ENCODE measurements at regions not wholly inside any gene's neighbourhood (a gene's known extent, or its start where the extent isn't known, plus 50 kb on each side); places are given as distances from the start of the nearest gene placed in this dataset.

DNA sequence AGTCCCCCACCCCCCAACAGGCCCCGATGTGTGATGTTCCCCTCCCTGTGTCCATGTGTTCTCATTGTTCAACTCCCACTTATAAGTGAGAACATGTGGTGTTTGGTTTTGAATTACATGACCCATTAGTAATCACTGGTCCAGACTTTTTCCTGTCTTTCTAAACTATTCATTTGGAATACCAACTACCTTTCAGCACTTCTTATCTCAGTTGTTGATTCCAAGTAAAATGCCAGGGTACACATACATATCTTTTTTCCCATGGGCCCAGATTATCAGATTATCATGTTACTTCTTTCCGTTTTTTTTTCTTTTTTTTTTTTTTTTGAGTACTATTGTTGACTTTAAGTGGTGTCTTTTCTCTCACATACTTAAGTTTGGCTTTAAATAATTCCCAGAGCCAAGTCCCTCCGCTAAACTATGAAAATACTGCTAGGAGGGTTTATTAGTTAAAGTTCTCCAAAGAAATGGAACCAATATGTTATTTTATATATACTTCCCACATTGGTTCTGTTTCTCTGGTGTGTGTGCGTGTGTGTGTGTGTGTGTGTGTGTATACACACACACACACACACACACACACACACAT lies 389.3 kb downstream of the IRS1 start:
- no peak for FAIRE-seq
- TF ChIP-seq PAX5 (IDR thresholded peaks at IDR 0.05; ENCODE audit: insufficient read depth, low read length, severe bottlenecking) (no peak), POU2F2 (IDR thresholded peaks at IDR 0.05; ENCODE audit: low read depth, low read length) (no peak), POLR2A (IDR thresholded peaks at IDR 0.05; ENCODE audit: low read depth, low read length) (no peak), POLR2AphosphoS5 (IDR thresholded peaks at IDR 0.05; ENCODE audit: low read depth, low read length) (no peak), SPI1 (IDR thresholded peaks at IDR 0.05; ENCODE audit: low read depth, low read length) (no peak), TAF1 (IDR thresholded peaks at IDR 0.05; ENCODE audit: low read depth, low read length) (no peak)
- no peak for DNase-seq (ENCODE audit: insufficient read length, low spot score)

DNA sequence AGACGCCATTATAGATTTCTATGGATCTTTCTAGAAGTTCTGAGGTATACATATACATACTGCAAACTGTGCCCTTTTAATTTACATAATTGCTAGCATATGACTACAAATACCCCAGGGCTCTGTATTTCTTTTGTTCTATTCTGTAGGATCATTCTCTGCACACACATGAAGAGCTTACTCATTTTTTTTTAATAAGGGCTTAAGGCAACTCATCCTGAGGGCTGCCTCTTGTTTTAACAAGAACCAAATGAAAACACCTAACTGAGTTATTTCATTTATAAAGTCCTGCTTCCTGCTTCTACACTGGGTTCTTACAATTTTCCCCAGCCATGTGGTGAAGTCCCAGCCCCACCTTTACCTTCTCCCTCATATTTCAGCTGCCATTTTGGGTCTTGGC lies 390.5 kb downstream of the IRS1 start:
- TF ChIP-seq POU2F2 (IDR thresholded peaks at IDR 0.05; ENCODE audit: low read depth, low read length) = no peak
- TF ChIP-seq PAX5 (IDR thresholded peaks at IDR 0.05; ENCODE audit: insufficient read depth, low read length, severe bottlenecking) = no peak
- no peak for TF ChIP-seq SPI1 (IDR thresholded peaks at IDR 0.05; ENCODE audit: low read depth, low read length)
- TF ChIP-seq POLR2A (IDR thresholded peaks at IDR 0.05; ENCODE audit: low read depth, low read length) = no peak
- TF ChIP-seq POLR2AphosphoS5 (IDR thresholded peaks at IDR 0.05; ENCODE audit: low read depth, low read length) = no peak
- no peak for TF ChIP-seq TAF1 (IDR thresholded peaks at IDR 0.05; ENCODE audit: low read depth, low read length)
- FAIRE-seq (no peak), DNase-seq (ENCODE audit: insufficient read length, low spot score) (no peak)

DNA sequence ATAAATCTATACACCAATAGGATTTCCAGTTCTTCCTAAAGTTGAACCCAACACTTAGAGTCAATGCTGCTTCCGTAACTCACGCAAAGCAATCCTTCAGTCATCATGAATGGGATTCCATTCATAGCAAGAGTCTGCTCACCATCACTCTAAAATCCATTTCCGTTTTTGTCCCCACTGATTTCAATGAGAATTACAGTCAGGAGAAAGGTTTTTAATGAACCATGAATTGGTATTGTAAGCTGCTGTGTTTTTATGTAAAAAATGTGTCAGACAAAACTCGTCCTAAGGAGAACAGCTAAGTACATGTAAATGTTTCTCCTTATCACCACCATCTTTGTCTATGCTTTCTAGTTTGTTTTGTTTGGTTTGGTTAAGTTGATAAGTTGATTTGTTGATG lies 391.5 kb downstream of the IRS1 start:
- TF ChIP-seq POLR2AphosphoS5 (IDR thresholded peaks at IDR 0.05; ENCODE audit: low read depth, low read length) (no peak), TAF1 (IDR thresholded peaks at IDR 0.05; ENCODE audit: low read depth, low read length) (no peak), POLR2A (IDR thresholded peaks at IDR 0.05; ENCODE audit: low read depth, low read length) (no peak), SPI1 (IDR thresholded peaks at IDR 0.05; ENCODE audit: low read depth, low read length) (no peak), POU2F2 (IDR thresholded peaks at IDR 0.05; ENCODE audit: low read depth, low read length) (no peak), PAX5 (IDR thresholded peaks at IDR 0.05; ENCODE audit: insufficient read depth, low read length, severe bottlenecking) (no peak)
- FAIRE-seq = no peak
- DNase-seq (ENCODE audit: insufficient read length, low spot score) = no peak

DNA sequence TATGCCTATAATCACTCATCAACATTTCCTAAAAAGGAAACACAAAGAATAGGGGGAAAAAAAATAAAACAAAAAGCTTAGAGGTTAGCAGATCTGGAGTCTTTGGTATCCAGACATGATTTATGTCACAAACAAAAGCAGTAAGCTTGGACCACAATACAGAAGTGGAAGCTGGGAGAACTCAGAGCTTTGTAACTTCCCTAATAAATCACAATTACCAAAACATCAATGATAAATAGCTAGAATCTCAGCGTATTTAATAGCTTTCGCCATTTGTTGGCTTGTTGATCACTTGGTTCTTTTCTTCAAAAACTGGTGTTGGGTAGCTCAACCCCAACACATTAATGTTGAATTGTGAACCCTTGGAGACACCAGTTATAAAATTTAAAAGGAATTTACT lies 392.5 kb downstream of the IRS1 start:
- no peak for FAIRE-seq
- no peak for TF ChIP-seq POLR2AphosphoS5 (IDR thresholded peaks at IDR 0.05; ENCODE audit: low read depth, low read length)
- no peak for TF ChIP-seq POU2F2 (IDR thresholded peaks at IDR 0.05; ENCODE audit: low read depth, low read length)
- TF ChIP-seq TAF1 (IDR thresholded peaks at IDR 0.05; ENCODE audit: low read depth, low read length) = no peak
- TF ChIP-seq PAX5 (IDR thresholded peaks at IDR 0.05; ENCODE audit: insufficient read depth, low read length, severe bottlenecking) = no peak
- TF ChIP-seq SPI1 (IDR thresholded peaks at IDR 0.05; ENCODE audit: low read depth, low read length) = no peak
- no peak for TF ChIP-seq POLR2A (IDR thresholded peaks at IDR 0.05; ENCODE audit: low read depth, low read length)
- DNase-seq (ENCODE audit: insufficient read length, low spot score) = no peak

DNA sequence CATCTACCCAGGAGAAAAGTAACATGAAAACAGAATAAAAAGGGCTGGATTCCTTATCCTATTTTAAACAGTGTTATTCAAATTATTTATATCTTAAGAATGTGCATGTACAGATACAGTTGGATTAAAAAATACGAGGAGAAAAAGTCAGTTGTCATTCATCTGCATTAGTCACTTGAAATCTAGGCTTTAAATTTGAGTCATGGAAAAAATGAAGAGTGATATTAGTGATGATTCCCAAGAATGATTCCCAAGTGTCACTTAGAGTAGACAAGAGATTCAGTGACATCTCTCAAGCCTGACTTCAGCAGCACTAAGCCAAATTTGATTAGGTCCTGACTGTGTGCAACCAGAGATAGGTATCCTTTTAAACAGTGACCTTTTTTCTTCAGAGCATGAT lies 394.2 kb downstream of the IRS1 start:
- no peak for FAIRE-seq

DNA sequence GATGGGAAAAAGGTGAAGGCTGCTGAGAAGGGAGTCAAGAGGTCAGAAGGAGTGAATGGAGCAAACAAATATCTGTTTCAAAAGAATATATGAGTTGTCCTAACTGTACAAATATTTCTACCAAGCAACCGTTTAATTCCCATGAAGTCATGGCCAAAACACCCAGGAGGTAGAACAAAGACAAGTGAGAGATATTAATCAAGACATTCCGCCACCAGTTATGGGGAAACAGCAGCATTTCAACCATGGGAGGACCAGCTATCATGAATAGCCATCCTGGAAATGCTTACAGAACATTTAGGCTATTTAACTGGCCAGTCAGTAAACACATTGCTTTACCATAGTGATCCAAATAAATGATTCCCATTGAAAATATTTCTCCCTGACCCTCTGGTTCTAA lies 396.3 kb downstream of the IRS1 start:
- no peak for FAIRE-seq
- TF ChIP-seq PAX5 (IDR thresholded peaks at IDR 0.05; ENCODE audit: insufficient read depth, low read length, severe bottlenecking) = no peak
- TF ChIP-seq POLR2AphosphoS5 (IDR thresholded peaks at IDR 0.05; ENCODE audit: low read depth, low read length) = no peak
- no peak for TF ChIP-seq SPI1 (IDR thresholded peaks at IDR 0.05; ENCODE audit: low read depth, low read length)
- no peak for TF ChIP-seq POLR2A (IDR thresholded peaks at IDR 0.05; ENCODE audit: low read depth, low read length)
- no peak for TF ChIP-seq TAF1 (IDR thresholded peaks at IDR 0.05; ENCODE audit: low read depth, low read length)
- TF ChIP-seq POU2F2 (IDR thresholded peaks at IDR 0.05; ENCODE audit: low read depth, low read length) = no peak
- no peak for DNase-seq (ENCODE audit: insufficient read length, low spot score)

More for the DNA sequence above, 394.2 kb downstream of the IRS1 start:
- no peak for TF ChIP-seq POU2F2 (IDR thresholded peaks at IDR 0.05; ENCODE audit: low read depth, low read length)
- no peak for TF ChIP-seq TAF1 (IDR thresholded peaks at IDR 0.05; ENCODE audit: low read depth, low read length)
- TF ChIP-seq POLR2AphosphoS5 (IDR thresholded peaks at IDR 0.05; ENCODE audit: low read depth, low read length) = no peak
- no peak for TF ChIP-seq POLR2A (IDR thresholded peaks at IDR 0.05; ENCODE audit: low read depth, low read length)
- TF ChIP-seq PAX5 (IDR thresholded peaks at IDR 0.05; ENCODE audit: insufficient read depth, low read length, severe bottlenecking) = no peak
- no peak for TF ChIP-seq SPI1 (IDR thresholded peaks at IDR 0.05; ENCODE audit: low read depth, low read length)
- DNase-seq (ENCODE audit: insufficient read length, low spot score) = no peak

DNA sequence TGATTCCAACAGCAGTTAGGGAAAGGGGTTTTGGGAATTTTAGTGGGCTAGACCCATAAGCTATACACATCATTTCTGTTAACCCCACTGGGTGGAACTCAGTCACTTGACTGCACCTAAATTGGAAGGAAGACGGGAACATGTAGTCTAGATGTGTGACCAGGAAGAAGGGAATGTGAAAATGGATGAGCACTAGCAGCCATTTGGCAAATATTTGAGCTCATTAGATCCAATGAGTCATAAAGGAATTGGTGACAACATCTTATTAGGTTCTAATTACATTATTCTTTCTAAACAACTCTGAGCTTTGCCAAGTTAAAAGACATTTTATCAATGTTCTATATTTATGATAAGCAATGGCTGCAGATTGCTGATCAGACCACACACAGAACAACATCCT lies 400.6 kb downstream of the IRS1 start:
- FAIRE-seq = no peak
- TF ChIP-seq SPI1 (IDR thresholded peaks at IDR 0.05; ENCODE audit: low read depth, low read length) = no peak
- TF ChIP-seq POU2F2 (IDR thresholded peaks at IDR 0.05; ENCODE audit: low read depth, low read length) = no peak
- TF ChIP-seq PAX5 (IDR thresholded peaks at IDR 0.05; ENCODE audit: insufficient read depth, low read length, severe bottlenecking) = no peak
- TF ChIP-seq POLR2A (IDR thresholded peaks at IDR 0.05; ENCODE audit: low read depth, low read length) = no peak
- TF ChIP-seq TAF1 (IDR thresholded peaks at IDR 0.05; ENCODE audit: low read depth, low read length) = no peak
- TF ChIP-seq POLR2AphosphoS5 (IDR thresholded peaks at IDR 0.05; ENCODE audit: low read depth, low read length) = no peak
- DNase-seq (ENCODE audit: insufficient read length, low spot score) = no peak

DNA sequence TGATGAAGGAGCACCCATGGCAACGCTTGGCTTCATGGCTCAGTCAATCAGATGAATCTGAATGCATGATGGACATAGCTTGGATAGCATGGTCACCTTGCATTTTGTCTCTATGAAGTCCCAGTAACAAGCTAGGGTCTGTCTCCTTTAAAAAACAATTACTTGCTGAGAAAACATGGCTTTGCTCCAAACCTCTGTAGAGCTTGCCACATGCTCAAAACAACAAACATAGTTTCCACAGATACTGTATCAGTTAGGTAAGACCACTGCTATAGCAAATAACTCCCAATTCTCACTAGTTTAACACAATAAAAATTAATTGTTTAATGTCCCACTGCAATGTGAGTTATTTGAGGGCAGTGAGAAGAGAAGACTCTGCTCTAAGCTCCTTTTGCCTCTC lies 401.0 kb downstream of the IRS1 start:
- DNase-seq (ENCODE audit: insufficient read length, low spot score) (no peak), FAIRE-seq (no peak)
- TF ChIP-seq TAF1 (IDR thresholded peaks at IDR 0.05; ENCODE audit: low read depth, low read length) (no peak), SPI1 (IDR thresholded peaks at IDR 0.05; ENCODE audit: low read depth, low read length) (no peak), POLR2A (IDR thresholded peaks at IDR 0.05; ENCODE audit: low read depth, low read length) (no peak), POLR2AphosphoS5 (IDR thresholded peaks at IDR 0.05; ENCODE audit: low read depth, low read length) (no peak), PAX5 (IDR thresholded peaks at IDR 0.05; ENCODE audit: insufficient read depth, low read length, severe bottlenecking) (no peak), POU2F2 (IDR thresholded peaks at IDR 0.05; ENCODE audit: low read depth, low read length) (no peak)

DNA sequence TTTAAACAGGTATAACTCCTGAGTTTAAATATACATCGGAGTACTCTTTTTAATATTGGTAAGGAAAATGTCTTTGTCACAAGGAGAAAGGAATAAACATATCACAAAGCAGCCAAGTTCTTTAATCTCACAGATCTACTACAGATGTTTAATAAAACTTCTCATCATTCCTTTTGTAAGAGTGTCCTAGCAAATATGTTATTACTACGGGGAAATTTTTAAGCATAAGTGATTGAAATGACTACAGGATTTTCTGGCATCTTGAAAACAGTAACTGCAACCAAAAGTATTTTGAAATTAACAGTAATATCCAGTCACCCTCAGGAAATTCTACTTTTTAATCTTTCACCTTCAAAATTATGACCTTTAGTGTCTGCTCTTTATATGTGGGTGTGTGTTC lies 403.1 kb downstream of the IRS1 start:
- no peak for TF ChIP-seq TAF1 (IDR thresholded peaks at IDR 0.05; ENCODE audit: low read depth, low read length)
- TF ChIP-seq POLR2AphosphoS5 (IDR thresholded peaks at IDR 0.05; ENCODE audit: low read depth, low read length) = no peak
- TF ChIP-seq PAX5 (IDR thresholded peaks at IDR 0.05; ENCODE audit: insufficient read depth, low read length, severe bottlenecking) = no peak
- TF ChIP-seq POU2F2 (IDR thresholded peaks at IDR 0.05; ENCODE audit: low read depth, low read length) = no peak
- TF ChIP-seq POLR2A (IDR thresholded peaks at IDR 0.05; ENCODE audit: low read depth, low read length) = no peak
- no peak for TF ChIP-seq SPI1 (IDR thresholded peaks at IDR 0.05; ENCODE audit: low read depth, low read length)
- DNase-seq (ENCODE audit: insufficient read length, low spot score) = no peak
- FAIRE-seq = no peak
